ENCODE measurements at regions not wholly inside any gene's neighbourhood (a gene's known extent, or its start where the extent isn't known, plus 50 kb on each side); places are given as distances from the start of the nearest gene placed in this dataset.

DNA sequence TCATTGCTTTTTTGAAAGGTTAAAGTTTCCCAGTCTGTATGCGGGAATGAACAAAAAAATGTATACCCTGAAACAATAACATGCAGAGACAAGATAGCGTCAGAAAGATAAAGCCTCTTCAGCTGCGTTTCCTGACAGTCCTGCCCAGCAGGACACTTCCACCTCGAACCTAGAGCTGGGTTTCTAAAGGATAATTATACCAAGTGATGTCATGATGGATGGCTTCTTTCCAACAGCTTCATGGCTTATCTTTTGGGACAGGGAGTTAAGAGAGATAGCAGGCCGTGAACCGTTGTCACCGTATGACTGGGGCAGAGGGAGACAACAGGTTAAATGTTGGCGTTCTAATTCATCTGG lies 267.6 kb upstream of the SGK1 start:
- CTCF ChIA-PET (ENCODE audit: partially characterized antibody): interaction anchor here (0.5 to 0.9 kb wide), 3 partner anchors 128 to 298 kb away, joined by 3 to 5 read pairs (median 3); no protein-coding TSS in a partner anchor
- Histone ChIP-seq H2AFZ (ENCODE audit: low read length) (no peak overlapping the region), H3K27ac (ENCODE audit: low read depth, low read length) (no peak overlapping the region), H3K9me3 (ENCODE audit: insufficient read depth in 2 of 2, low read depth in 1 of 2, low read length in 1 of 2) (no peaks in the 10 kb centered on the region), H3K79me1 (ENCODE audit: low read depth, low read length) (no peaks in the 10 kb centered on the region), H4K5ac (ENCODE audit: insufficient read length, low read depth, low read length) (no peak overlapping the region), H3K27me3 (replicated peaks in 1 of 4; ENCODE audit: control insufficient read depth in 3 of 4, extremely low read depth in 1 of 4, insufficient read depth in 3 of 4, low read length in 3 of 4) (no peaks in the 10 kb centered on the region), H3K4me3 (ENCODE audit: extremely low read depth in 1 of 4, insufficient read depth in 2 of 4, low read depth in 3 of 4, low read length in 4 of 4) (no peak overlapping the region), H2BK15ac (ENCODE audit: low read length) (no peak overlapping the region), H3K9ac (replicated peaks in 1 of 4; ENCODE audit: extremely low read depth in 1 of 4, low read depth in 3 of 4, low read length in 3 of 4) (no peak overlapping the region), H3K4me2 (ENCODE audit: insufficient read depth in 1 of 2, low read depth in 2 of 2, low read length in 2 of 2) (no peak overlapping the region), H3K14ac (ENCODE audit: insufficient read length) (no peak overlapping the region), H2BK120ac (replicated peaks; ENCODE audit: low read depth, low read length) (no peak overlapping the region), H2AK5ac (ENCODE audit: low read depth, low read length) (no peak overlapping the region), H4K91ac (replicated peaks; ENCODE audit: insufficient read length, low read length) (no peak overlapping the region), H3K79me2 (ENCODE audit: control insufficient read depth in 1 of 2, insufficient read depth in 2 of 2, low read length in 2 of 2) (no peaks in the 10 kb centered on the region), H3K23me2 (ENCODE audit: low read depth, low read length) (no peaks in the 10 kb centered on the region; the same call in 1 of the 2 replicates), H3K4me1 (replicated peaks in 1 of 4; ENCODE audit: control insufficient read depth in 3 of 4, insufficient read depth in 4 of 4, low read length in 3 of 4) (peaks cover 0 to 2% (median 0%) of the 10 kb centered on the region in 4 experiments; a peak in 1 of 7 replicates), H3K23ac (ENCODE audit: insufficient read length) (no peak overlapping the region), H3K4ac (replicated peaks; ENCODE audit: insufficient read length, low read depth, low read length) (no peak overlapping the region), H3K56ac (replicated peaks; ENCODE audit: insufficient read length, low read depth, low read length) (no peak overlapping the region), H4K20me1 (replicated peaks in 1 of 2; ENCODE audit: control insufficient read depth in 1 of 2, insufficient read depth in 2 of 2, low read length in 2 of 2) (no peaks in the 10 kb centered on the region), H2BK12ac (ENCODE audit: low read depth, low read length) (no peak overlapping the region), H3K36me3 (ENCODE audit: control insufficient read depth in 2 of 4, insufficient read depth in 4 of 4, low read length in 3 of 4) (no peaks in the 10 kb centered on the region), H4K8ac (ENCODE audit: extremely low read depth, insufficient read depth, low read length) (no peak overlapping the region), H2BK20ac (ENCODE audit: low read length) (no peak overlapping the region), H2BK5ac (ENCODE audit: low read depth, low read length) (no peak overlapping the region), H3K18ac (ENCODE audit: extremely low read depth, low read length) (no peak overlapping the region)
- FAIRE-seq (no peak), DNase-seq (ENCODE audit: low read depth in 1 of 2, low spot score in 2 of 2) (no peak)
- POLR2A ChIA-PET (ENCODE audit: partially characterized antibody): no interaction called here
- TF ChIP-seq ZNF274 (IDR thresholded peaks at IDR 0.05; ENCODE audit: borderline replicate concordance, extremely low read depth, low read length): no peak
- TF ChIP-seq SIRT6 (IDR thresholded peaks at IDR 0.05; ENCODE audit: low read length): no peak
- TF ChIP-seq RAD21 (IDR thresholded peaks at IDR 0.05 in 1 of 2, conservative IDR thresholded peaks at IDR 0.05 in 1 of 2; ENCODE audit: low read depth in 2 of 2, low read length in 2 of 2): no peak
- TF ChIP-seq HDAC2 (IDR thresholded peaks at IDR 0.05; ENCODE audit: borderline replicate concordance in 1 of 2, low read depth in 2 of 2, low read length in 2 of 2): no peak
- no peak for TF ChIP-seq TBP (IDR thresholded peaks at IDR 0.05; ENCODE audit: low read depth, low read length)
- 97% methylated on average over 8 of the region's 8 CpGs; no CpG with 5 or more reads in 1 of the 2 experiments for WGBS, 2 experiments (ENCODE audit: extremely low coverage in 1 of 2, insufficient coverage in 1 of 2, insufficient read length in 1 of 2, insufficient replicate concordance in 2 of 2, low coverage in 1 of 2, low lambda C conversion rate in 2 of 2, missing lambda C conversion rate in 1 of 2)
